SH-SY5Y (cell line): ENCODE measurements at regions not wholly inside any gene's neighbourhood (a gene's known extent, or its start where the extent isn't known, plus 50 kb on each side); places are given as distances from the start of the nearest gene placed in this dataset.

Experiments
- GATA2 ChIP-seq: IDR thresholded peaks from 2 replicates; pipeline ENCODE4 v1.6.1; 2011; ENCODE audit warnings: mild to moderate bottlenecking, low read depth, low read length
- GATA3 ChIP-seq: IDR thresholded peaks from 2 replicates; pipeline ENCODE4 v1.6.1; 2011; ENCODE audit warnings: low read depth, mild to moderate bottlenecking, low read length, moderate library complexity

- no peak for TF ChIP-seq GATA3
- no peak for TF ChIP-seq GATA2
These were observed 323.2 kb upstream of the MEIS1 start for GRCh38 chr2:66111706-66112105.
